ENCODE measurements at regions not wholly inside any gene's neighbourhood (a gene's known extent, or its start where the extent isn't known, plus 50 kb on each side); places are given as distances from the start of the nearest gene placed in this dataset.

GRCh38 chr4:18321956-18322530 lies 300.5 kb upstream of the LCORL start:
- Histone ChIP-seq H3K4me3 (no peak overlapping the region), H3K4me1 (ENCODE audit: control insufficient read depth, insufficient read depth, low read length) (no peaks in the 10 kb centered on the region), H3K9me3 (replicated peaks; ENCODE audit: control insufficient read depth, insufficient read depth, low read length) (no peaks in the 10 kb centered on the region), H3K79me2 (ENCODE audit: control insufficient read depth, insufficient read depth, low read length) (no peaks in the 10 kb centered on the region), H3K27me3 (replicated peaks in 1 of 2; ENCODE audit: control insufficient read depth in 2 of 2, insufficient read depth in 2 of 2, low read length in 1 of 2) (no peaks in the 10 kb centered on the region), H2AFZ (ENCODE audit: control insufficient read depth, low read depth, low read length) (no peak overlapping the region), H3K4me2 (ENCODE audit: control insufficient read depth, insufficient read depth) (no peak overlapping the region), H3K27ac (ENCODE audit: control insufficient read depth, insufficient read depth) (no peak overlapping the region), H3K36me3 (ENCODE audit: control insufficient read depth in 2 of 2, insufficient read depth in 2 of 2, low read length in 1 of 2) (no peaks in the 10 kb centered on the region), H4K20me1 (ENCODE audit: control insufficient read depth, insufficient read depth) (no peaks in the 10 kb centered on the region), H3K9ac (ENCODE audit: control insufficient read depth, insufficient read depth, low read length) (no peak overlapping the region)
- 7% methylated on average over 5 of the region's 5 CpGs for WGBS (ENCODE audit: insufficient coverage, insufficient replicate concordance, low lambda C conversion rate, missing lambda C conversion rate)
- RAD21 ChIA-PET (ENCODE audit: unreplicated experiment), result no interaction called here
- SMC1A ChIA-PET (ENCODE audit: uncharacterized antibody, unreplicated experiment), result no interaction called here
- no TSS peak for BruUV-seq (replicated peaks)
- ATAC-seq (no peak), FAIRE-seq (no peak), DNase-seq (ENCODE audit: low read depth, low spot score) (no peak)
- intact Hi-C loops (cut with micrococcal nuclease; ENCODE audit: unreplicated experiment) (no loop called here), in situ Hi-C loops (cut with MboI) (no loop called here)
- TF ChIP-seq, protein P1, sequence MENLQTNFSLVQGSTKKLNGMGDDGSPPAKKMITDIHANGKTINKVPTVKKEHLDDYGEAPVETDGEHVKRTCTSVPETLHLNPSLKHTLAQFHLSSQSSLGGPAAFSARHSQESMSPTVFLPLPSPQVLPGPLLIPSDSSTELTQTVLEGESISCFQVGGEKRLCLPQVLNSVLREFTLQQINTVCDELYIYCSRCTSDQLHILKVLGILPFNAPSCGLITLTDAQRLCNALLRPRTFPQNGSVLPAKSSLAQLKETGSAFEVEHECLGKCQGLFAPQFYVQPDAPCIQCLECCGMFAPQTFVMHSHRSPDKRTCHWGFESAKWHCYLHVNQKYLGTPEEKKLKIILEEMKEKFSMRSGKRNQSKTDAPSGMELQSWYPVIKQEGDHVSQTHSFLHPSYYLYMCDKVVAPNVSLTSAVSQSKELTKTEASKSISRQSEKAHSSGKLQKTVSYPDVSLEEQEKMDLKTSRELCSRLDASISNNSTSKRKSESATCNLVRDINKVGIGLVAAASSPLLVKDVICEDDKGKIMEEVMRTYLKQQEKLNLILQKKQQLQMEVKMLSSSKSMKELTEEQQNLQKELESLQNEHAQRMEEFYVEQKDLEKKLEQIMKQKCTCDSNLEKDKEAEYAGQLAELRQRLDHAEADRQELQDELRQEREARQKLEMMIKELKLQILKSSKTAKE (IDR thresholded peaks at IDR 0.05; ENCODE audit: low read depth, poor library complexity, severe bottlenecking), result no peak
- TF ChIP-seq YY1 (IDR thresholded peaks at IDR 0.05; ENCODE audit: low read depth, low read length), result no peak
- TF ChIP-seq E2F8 (IDR thresholded peaks at IDR 0.05; ENCODE audit: low read depth, partially characterized antibody), result no peak
- TF ChIP-seq, protein P2, sequence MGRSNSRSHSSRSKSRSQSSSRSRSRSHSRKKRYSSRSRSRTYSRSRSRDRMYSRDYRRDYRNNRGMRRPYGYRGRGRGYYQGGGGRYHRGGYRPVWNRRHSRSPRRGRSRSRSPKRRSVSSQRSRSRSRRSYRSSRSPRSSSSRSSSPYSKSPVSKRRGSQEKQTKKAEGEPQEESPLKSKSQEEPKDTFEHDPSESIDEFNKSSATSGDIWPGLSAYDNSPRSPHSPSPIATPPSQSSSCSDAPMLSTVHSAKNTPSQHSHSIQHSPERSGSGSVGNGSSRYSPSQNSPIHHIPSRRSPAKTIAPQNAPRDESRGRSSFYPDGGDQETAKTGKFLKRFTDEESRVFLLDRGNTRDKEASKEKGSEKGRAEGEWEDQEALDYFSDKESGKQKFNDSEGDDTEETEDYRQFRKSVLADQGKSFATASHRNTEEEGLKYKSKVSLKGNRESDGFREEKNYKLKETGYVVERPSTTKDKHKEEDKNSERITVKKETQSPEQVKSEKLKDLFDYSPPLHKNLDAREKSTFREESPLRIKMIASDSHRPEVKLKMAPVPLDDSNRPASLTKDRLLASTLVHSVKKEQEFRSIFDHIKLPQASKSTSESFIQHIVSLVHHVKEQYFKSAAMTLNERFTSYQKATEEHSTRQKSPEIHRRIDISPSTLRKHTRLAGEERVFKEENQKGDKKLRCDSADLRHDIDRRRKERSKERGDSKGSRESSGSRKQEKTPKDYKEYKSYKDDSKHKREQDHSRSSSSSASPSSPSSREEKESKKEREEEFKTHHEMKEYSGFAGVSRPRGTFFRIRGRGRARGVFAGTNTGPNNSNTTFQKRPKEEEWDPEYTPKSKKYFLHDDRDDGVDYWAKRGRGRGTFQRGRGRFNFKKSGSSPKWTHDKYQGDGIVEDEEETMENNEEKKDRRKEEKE (IDR thresholded peaks at IDR 0.05), result no peak
- no peak for TF ChIP-seq RB1 (IDR thresholded peaks at IDR 0.05; ENCODE audit: borderline replicate concordance)
- TF ChIP-seq SMAD5 (IDR thresholded peaks at IDR 0.05; ENCODE audit: low read depth), result no peak
- no peak for TF ChIP-seq SMC3 (IDR thresholded peaks at IDR 0.05; ENCODE audit: borderline replicate concordance, low read length)
- TF ChIP-seq NFYA (IDR thresholded peaks at IDR 0.05; ENCODE audit: borderline replicate concordance, low read depth, low read length), result no peak
- POLR2A ChIA-PET, result no interaction called here
- CTCF ChIA-PET, result no interaction called here

Data from GM12878 (cell line).